CD4-positive, alpha-beta T cell treated with Interferon alpha-2 for 1 hour (primary cell): ENCODE measurements at regions not wholly inside any gene's neighbourhood (a gene's known extent, or its start where the extent isn't known, plus 50 kb on each side); places are given as distances from the start of the nearest gene placed in this dataset.

ENCODE experiments used
- DNase-seq, 2 donors: peaks; one replicate each; pipeline ENCODE4 v3.0.0-alpha.2; 2020 to 2022

GRCh38 chr14:75333606-75334548, 55.2 kb downstream of the FOS start:
- DNase-seq = peak; percentile 52 to 66

- peak in 1 of 2 donors; percentile 11 for DNase-seq
These were observed 56.0 kb downstream of the FOS start for GRCh38 chr14:75334549-75335051.

GRCh38 chr14:75335571-75335970, 56.9 kb downstream of the FOS start:
- DNase-seq = no peak

GRCh38 chr14:75338398-75338797, 59.8 kb downstream of the FOS start:
- no peak for DNase-seq

DNA sequence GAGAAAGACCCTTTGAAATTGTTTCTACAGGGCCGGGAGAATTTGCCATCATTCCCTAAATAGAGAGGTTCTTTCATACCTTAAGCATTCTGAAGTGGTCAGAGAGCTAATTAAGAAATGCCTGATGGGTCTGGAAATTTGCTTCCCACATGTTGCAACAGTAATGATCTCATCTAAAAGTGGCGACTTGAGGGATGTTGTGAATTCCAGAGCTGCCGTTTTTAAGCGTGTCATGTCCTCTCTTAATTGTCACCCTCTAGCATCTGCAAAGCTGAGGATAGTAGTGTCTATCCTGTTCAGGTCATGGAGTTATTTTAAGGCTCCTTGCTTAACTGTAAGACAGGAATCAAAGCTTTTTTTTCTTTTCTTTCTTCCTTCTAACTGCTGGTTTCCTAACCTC, 60.4 kb downstream of the FOS start:
- DNase-seq = no peak

GRCh38 chr14:75340921-75341320, 62.3 kb downstream of the FOS start:
- peak in 1 of 2 donors; percentile 14 for DNase-seq

DNA sequence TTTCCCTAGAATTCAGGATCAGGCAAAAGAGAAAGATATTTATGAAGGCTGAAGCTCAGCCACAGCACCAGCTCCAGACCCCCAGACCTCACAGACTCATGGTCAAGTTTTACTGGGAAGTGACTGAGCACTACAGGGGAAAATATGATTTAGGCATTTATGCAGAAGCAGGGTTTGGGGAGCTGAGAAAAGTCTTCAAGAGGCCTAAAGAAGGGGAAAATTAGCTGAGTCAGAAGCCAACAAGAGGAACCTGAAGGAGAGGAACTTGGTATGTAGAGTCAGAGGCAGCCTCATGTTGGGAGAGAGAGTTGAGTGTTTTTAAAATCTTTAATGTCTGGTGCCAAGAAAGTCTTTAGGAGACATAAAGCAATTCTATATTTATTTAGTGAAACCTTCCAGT, 63.0 kb downstream of the FOS start:
- DNase-seq = peak in 1 of 2 donors; percentile 6

- no peak for DNase-seq
These were observed 64.4 kb downstream of the FOS start for GRCh38 chr14:75342762-75343599.

DNA sequence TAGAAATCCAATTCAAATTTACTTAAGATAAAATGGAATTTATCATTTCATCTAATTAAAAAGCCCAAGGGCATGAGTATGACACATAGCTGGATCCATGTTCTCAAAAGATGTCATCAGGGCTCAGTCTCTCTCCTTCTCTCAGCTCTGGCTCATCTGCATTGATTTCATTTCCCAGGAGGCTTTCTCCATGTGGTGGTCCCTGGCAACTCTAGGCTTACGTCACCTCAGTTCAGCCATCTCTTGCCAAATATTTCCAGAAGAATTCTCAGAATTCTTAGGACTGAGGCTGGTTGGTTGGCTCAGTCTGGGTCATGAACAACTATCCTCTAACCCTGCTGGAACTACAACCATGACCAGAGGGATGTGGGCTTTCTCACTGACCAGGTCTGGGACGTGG, 65.3 kb downstream of the FOS start:
- DNase-seq = no peak

DNA sequence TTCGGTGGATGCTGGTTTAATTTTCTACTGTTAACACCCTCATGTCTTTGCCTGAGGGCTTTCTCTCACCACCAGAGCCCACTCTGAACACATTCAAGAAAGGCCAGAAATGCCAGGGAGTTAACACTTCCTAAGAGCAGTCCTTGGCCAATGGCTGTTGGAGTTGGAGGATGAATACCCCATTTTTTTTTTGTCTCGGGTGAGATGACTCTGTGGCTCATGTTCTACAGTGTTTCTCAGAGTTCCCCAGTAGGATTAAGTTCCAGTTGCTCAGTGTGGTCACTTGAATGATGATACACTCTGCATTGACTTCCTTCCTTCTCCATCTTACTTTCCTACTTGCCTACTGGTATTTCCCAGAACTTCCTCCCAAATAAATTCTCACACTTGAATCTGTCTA, 65.8 kb downstream of the FOS start:
- no peak for DNase-seq

DNA sequence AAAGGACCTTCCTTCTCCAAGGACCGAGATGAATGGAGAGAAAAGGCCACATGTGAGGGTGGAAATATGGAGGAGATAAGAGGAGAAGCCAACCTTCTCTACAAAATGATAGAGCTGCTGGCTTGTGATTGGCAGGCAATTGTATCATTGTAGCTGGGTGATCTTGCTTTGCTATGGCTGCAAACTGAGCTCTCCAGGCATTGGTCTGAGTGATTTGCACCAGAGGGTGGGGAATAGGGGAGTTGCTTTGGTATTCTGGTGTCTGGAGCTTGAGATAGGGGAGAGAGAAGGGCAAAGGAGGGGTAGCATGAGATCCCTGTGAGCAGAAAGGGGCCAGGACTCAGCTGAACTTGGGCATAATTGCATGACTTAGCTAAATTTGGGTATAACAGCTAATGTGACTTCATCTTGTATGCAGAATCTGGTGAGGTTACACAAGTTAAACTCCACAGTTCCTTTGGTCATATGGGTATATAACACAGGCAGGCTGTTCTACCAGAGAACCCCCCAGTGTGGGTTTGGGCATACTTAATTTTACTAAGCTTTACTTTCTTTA, 72.0 kb downstream of the FOS start:
- no peak for DNase-seq

DNA sequence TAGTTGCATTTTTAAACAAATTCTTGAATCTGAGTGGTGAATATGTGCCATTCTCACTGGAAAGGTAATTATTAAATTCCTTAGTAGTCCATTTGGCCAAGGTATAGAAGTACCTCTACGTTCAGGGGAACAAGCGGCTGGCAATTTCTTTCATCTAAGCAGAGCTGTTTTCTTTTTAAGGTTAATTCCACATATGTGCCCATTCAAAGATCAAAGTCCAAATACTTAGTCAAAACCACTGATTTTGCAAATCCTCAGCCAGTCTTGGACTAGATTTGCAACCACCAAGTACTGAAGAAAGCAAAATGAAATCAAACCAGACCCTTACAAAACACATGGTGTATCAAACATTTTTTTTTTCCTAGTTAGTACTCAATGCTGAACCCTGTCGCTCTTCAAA, 68.7 kb upstream of the JDP2 start:
- no peak for DNase-seq

- DNase-seq = no peak
These were observed 66.8 kb upstream of the JDP2 start for GRCh38 chr14:75361041-75361440.

GRCh38 chr14:75361751-75362433, 65.9 kb upstream of the JDP2 start:
- DNase-seq = no peak

DNA sequence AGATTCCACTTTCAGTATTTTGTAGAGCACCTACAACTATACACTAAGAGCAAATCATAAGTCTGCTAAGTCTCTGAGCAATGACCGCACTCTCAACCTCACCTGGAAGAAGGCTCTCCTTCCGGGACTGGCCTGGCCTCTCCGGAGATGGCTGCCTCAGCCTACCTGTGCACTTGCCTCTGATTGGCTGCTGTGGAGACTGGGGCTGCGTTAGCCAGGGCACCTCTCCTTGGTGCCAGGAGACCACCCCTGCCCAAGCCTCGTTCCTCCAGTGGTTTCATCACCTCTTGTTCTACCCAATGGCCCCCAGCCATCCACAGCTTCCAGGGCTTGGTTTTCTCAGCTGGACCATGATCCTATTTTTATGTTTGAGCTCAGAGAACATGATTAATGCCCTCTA, 64.7 kb upstream of the JDP2 start:
- DNase-seq = no peak

GRCh38 chr14:75363570-75364227, 64.1 kb upstream of the JDP2 start:
- no peak for DNase-seq

DNA sequence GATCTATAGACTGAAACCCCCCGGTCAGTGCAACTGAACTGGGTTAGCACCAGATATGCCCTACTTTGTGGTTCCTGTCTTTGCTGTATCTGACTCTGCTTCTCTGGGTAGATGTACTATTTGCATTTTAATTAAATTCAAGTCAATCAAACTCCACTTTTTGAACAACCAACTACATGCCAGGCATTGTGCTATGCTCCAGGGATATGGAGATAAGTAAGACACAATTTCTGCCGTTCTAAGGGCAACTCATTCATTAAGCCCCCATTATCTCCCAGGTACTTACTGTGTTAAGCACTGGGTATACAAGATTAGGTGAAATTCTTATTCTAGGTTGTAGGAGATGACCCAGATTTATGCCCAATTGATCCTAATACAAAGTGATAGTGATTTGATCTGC, 62.7 kb upstream of the JDP2 start:
- DNase-seq = no peak

DNA sequence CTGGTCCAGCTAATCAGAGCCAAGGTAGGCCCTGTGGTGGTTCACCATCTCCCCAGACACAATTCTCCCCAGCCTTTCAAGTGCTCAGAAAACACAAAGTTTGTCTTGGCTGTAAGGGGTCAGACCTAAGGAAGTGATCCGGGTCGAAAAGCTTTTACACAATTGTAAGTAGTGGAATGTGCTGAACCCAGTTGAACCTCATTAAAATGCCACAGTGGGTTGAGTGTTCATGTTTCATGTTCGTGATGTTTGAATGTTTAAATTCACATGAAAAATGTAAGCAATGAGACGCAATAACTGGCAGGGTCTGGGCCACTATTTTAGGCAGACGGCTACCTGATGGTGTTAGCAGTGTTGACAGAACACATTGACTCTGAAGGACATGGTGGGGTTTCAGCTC, 60.9 kb upstream of the JDP2 start:
- no peak for DNase-seq

GRCh38 chr14:75368333-75368732, 59.5 kb upstream of the JDP2 start:
- no peak for DNase-seq

DNA sequence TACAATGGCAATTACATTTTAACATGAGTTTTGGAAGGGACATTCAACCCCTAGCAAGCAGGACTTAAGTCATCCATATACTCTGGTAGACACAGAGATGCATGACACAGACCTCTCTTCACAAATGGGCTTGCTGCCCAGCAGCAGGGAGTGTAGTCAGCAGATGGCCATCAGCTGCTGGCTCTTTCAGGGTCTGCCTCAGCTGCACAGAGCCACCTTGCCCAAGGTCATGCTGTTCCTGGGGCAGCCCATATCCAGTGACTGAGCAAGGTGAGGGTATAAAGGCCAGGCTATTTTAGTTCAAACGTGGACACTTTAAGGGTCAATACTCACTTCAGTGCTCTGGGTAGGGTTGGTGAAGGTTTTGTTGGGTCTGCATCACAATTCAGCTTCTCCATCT, 58.3 kb upstream of the JDP2 start:
- DNase-seq = no peak

GRCh38 chr14:75370416-75371205, 57.2 kb upstream of the JDP2 start:
- DNase-seq = no peak
